Gastroesophageal sphincter (tissue), 3 donors: ENCODE measurements at regions not wholly inside any gene's neighbourhood (a gene's known extent, or its start where the extent isn't known, plus 50 kb on each side); places are given as distances from the start of the nearest gene placed in this dataset.

Source experiments
- CTCF ChIP-seq, 4 experiments: fragments of 200-600 bp in 2 of 4; fragments of 450-650 bp in 2 of 4; sonication (generic) in 1 of 4; IDR thresholded peaks; one replicate each; pipeline ENCODE4 v1.5.1; 2017 to 2019; ENCODE audit warnings: antibody characterized with exemption in 4 of 4, mild to moderate bottlenecking in 2 of 4, moderate library complexity in 2 of 4
- EP300 ChIP-seq: sonication (generic); formaldehyde crosslinking; IDR thresholded peaks from one replicate; pipeline ENCODE4 v1.6.1; 2017; ENCODE audit warnings: antibody characterized with exemption, mild to moderate bottlenecking
- POLR2A ChIP-seq, 2 donors: fragments of 450-650 bp; IDR thresholded peaks; one replicate each; pipeline ENCODE4 v1.6.1; 2017; ENCODE audit warnings: antibody characterized with exemption in 2 of 2, mild to moderate bottlenecking in 2 of 2, moderate library complexity in 1 of 2
- POLR2AphosphoS5 ChIP-seq: sonication (generic); formaldehyde crosslinking; IDR thresholded peaks from one replicate; pipeline ENCODE4 v1.6.1; 2017; ENCODE audit warnings: antibody characterized with exemption

- TF ChIP-seq CTCF (IDR thresholded peaks at IDR 0.05) (no peak), POLR2A (IDR thresholded peaks at IDR 0.05) (no peak), POLR2AphosphoS5 (no peak), EP300 (no peak)
These were observed 108.5 kb upstream of the KIF26B start for GRCh38 chr1:245046315-245046714.
